Vagina (tissue), 2 donors: ENCODE measurements at regions not wholly inside any gene's neighbourhood (a gene's known extent, or its start where the extent isn't known, plus 50 kb on each side); places are given as distances from the start of the nearest gene placed in this dataset.

Source experiments
- CTCF ChIP-seq, 3 experiments: fragments of 450-650 bp in 2 of 3; fragments of 200-600 bp in 1 of 3; sonication (generic) in 1 of 3; IDR thresholded peaks; one replicate each; pipeline ENCODE4 v1.5.1; 2017 to 2019; ENCODE audit warnings: antibody characterized with exemption in 3 of 3, mild to moderate bottlenecking in 2 of 3, moderate library complexity in 2 of 3
- POLR2A ChIP-seq, 2 donors: fragments of 450-650 bp; IDR thresholded peaks; one replicate each; pipeline ENCODE4 v1.6.1; 2017; ENCODE audit warnings: antibody characterized with exemption in 2 of 2, mild to moderate bottlenecking in 2 of 2, moderate library complexity in 2 of 2
- POLR2AphosphoS5 ChIP-seq, 2 donors: sonication (generic); formaldehyde crosslinking; IDR thresholded peaks; one replicate each; pipeline ENCODE4 v1.9.0; 2017; ENCODE audit warnings: antibody characterized with exemption in 2 of 2, mild to moderate bottlenecking in 2 of 2, low read depth in 1 of 2; ENCODE audit not compliant: insufficient read depth in 1 of 2

GRCh38 chr13:107210723-107211030 is 642.7 kb upstream of the ARGLU1 start:
- TF ChIP-seq CTCF (IDR thresholded peaks at IDR 0.05) (no peak), POLR2A (IDR thresholded peaks at IDR 0.05) (no peak), POLR2AphosphoS5 (IDR thresholded peaks at IDR 0.05; ENCODE audit: insufficient read depth in 1 of 2, low read depth in 1 of 2) (no peak)
